HG03064 (cell line): ENCODE measurements at regions not wholly inside any gene's neighbourhood (a gene's known extent, or its start where the extent isn't known, plus 50 kb on each side); places are given as distances from the start of the nearest gene placed in this dataset.
"Not testable (repeated sequence)": the region's sequence is repeated elsewhere in the genome, so short reads cannot be mapped to it uniquely, and the experiment has no call there.

Source experiments
- ATAC-seq: cut with Tn5 transposase; IDR thresholded peaks from one replicate; pipeline ENCODE4 v1.9.1; 2021; ENCODE audit warnings: low read depth; ENCODE audit not compliant: unreplicated experiment

DNA sequence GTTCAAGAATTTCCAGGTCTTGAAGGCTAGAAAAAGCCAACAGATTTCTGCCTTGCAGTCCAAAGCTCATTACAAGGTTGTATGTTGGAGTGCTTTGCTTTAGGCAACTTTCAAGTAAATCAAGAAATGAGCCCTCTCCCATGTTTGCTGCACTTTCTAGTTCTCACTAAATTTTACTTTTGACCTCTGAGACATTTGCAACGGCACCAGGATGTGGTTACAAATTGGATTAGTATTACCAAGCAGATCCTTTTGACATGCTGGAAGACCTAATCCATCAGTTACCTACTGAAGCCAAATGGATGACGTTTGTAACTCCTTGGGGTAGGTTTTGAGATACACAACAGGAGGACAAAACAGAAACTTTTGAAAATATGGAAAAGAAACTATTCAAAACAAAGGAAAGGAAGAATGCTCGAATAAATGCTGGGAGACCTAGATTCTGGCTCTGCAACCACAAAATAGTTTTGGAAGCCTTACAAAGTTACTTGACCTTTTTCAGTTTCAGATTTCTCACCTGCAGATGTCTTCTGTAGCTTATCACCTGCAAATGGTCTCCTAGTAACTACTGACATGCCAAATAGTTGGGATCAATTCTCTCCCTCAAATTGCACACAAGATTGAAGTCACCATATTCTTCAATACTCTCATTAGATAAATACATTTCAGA is 251.7 kb upstream of the ADGRL2 start:
- peak; percentile 39 for ATAC-seq

DNA sequence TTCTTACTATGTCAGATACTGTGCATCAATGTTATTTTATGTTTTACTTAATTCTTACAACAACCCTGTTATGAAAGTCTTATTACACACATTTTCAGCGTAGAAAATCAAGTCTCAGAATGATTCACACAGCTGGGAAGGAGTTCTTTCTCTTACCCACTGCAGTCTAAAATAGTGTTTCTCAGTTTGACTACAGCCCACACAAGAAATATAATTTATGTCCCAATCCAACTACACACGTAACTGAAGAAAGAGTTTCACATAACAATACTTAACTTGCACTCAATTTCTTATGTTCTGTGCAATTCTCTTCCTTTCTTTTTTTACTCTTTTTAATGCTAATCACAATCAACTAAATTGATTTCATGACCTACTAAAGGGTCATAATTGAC is 252.8 kb upstream of the ADGRL2 start:
- peak; percentile 66 for ATAC-seq

DNA sequence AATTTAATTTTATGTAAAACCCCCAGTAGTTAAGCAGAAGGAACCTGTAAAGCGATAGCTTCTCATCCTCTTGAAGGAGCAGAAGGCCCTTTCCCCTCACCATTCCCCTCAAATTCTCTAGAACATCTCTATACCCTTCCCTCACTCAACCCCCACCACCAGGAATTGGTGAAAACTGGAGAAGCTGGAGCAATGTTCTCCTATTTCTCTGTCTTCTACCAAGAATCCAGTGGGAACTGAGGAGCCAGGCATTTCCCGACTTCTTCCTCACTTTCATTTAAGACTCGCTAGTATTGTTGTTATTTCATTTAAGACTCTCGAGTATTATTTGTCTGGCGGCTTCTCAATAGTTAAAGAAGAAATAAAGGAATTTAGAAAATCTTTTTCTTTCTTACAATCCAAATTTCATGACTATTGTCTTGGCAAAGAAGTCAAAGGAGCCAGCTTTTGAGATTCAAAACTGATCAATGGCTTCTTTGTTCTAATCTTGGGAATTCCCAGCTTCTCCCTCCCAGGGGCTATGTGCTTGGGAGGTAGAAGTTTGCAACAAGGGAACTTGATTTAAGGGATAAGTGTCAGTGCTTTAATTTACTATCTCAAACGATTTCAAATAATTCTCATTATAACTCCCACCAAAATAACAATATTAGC is 253.3 kb upstream of the ADGRL2 start:
- no peak for ATAC-seq

DNA sequence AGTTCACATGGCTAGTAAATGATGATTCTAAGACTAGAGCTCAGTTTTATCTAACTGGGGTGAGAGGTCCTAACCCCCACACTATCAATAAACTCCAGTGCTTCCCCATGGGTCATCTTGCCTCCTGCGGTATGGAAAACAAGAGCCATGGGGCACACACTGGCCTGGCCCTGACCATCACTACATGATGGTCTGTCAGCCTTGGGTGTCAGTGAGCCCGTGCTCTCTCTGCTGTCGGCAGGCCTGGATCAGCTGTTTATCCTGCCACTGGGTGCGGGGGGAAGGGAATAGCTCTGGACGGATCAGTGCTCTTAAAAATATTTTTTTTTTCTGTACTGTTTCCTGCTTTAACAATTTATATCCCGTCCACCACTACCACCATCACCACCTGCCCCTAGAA is 255.0 kb upstream of the ADGRL2 start:
- ATAC-seq: no peak

DNA sequence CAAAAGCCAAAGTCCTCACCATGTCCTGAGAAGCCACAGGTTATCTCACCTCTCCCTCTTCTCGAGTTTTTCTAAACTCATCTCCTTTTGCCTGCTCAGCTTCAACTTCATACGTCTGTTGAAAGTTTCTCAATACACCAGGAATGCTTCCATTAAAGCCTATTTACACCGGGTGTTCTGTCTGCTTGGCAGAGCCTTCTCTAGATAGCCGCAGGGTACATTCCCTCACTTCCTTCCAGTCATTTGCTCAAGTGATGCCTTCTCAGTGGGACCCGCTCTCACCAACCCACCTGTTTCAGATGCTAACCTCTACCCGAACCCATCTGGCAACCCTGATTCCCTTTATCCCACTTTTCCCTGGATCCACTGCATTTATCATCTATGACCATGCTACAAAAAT is 257.0 kb upstream of the ADGRL2 start:
- no peak for ATAC-seq

DNA sequence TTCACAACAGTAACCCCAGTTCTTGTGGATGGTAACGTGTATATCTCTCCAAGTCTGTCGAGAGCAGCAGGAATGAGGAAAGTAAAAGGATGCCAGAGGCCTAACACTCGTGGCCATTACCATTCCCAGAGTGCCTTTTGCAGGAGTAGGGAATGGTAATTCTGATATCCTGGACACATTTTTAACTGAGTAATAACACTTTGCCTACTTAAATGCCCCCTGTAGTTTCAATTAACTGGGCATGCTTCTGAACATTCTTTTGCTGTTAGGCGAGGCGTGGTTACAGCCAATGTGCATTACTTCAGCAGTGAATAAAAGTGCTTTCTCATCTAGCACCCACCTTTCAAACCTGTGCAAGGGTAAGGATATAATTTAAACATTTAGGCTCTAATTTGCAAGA is 258.5 kb upstream of the ADGRL2 start:
- no peak for ATAC-seq

DNA sequence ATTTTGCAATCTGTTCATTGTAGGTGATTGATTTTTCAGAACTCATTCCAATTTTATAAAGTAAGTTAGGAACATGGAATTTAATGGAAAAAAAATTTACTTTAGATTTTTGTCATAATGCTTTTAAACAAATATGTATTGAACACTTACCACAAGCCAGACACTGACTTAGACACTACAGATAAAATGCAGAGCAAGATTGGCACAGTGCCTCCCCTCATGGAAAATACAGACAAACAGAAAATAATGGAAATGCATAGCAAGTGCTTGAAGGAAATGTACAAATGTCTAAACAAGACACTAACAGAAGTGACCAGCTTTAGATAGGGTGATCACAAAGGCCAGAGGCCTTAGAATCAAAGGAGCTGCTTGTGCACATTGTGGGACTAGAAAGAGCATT is 260.5 kb upstream of the ADGRL2 start:
- no peak for ATAC-seq

DNA sequence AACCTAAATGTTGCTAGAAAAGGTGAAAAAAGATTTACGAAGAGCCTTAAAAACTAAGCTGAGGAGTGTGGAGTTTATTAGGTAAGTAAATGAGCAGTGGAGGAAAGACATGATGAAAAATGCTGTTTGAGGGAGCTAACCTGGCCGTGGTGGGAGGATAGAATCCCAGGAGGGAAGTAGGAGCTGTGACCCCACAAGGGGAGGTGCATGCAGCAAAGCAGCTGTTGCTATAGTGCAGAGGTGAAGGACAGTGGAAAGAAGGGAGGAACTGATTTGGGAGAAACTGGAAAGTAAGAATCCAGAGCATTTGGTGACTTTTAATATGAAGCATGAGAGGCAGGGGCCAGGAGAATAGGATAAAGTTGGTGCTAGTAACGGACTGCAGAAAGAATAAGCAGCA is 271.7 kb upstream of the ADGRL2 start:
- no peak for ATAC-seq

DNA sequence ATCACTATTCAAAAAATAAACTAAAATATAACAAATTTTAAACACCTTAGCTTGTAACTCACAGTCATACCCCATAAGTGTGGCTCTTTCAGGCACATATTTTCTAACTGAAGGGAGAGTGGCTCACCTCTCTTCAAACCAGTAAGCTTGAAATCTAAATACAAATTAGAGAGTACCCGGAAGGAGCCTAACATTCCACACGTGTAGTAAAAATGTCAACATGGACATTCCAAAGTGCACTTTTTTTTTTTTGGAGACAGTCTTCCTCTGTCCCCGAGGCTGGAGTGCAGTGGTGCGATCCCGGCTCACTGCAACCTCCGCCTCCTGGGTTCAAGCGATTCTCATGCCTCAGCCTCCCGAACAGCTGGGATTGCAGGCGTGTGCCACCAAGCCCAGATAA is 275.6 kb upstream of the ADGRL2 start:
- no peak for ATAC-seq

DNA sequence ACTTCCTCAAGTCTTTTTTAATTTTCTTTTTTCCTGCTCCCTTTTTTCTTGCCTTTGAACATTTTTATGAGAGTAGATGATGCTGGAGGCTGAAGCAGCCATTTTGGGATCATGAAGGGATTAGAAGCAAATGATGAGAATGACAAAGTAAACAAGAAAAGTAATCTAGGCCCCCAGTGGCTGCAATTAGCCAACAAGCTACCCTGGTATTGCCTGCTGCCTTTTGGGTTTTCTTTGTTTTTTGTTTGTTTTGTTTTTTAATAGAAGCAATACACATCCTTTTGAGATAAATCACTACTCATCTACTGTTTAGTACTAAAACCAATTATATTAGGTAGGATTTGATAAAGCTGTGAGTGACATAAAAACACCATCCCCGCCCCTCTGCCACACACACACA is 280.7 kb upstream of the ADGRL2 start:
- ATAC-seq: no peak

DNA sequence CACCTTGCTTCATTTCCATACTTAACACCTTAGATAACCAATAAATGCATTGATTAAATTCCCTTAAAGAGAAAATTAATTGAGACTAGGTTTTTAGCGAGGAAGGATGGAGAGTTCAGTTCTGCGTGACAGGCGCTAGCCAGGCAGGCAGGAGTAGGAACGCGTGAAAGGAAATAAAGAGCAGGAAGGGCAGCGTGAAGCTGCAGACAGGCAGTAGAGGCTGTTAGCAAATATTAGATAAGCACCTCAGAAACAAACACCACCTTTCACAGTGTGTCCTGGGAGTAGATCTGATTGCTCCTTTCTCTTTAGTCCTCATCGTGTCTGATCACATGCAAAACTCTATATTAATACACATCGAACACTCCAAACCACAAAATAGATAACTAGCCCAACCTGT is 282.7 kb upstream of the ADGRL2 start:
- no peak for ATAC-seq

DNA sequence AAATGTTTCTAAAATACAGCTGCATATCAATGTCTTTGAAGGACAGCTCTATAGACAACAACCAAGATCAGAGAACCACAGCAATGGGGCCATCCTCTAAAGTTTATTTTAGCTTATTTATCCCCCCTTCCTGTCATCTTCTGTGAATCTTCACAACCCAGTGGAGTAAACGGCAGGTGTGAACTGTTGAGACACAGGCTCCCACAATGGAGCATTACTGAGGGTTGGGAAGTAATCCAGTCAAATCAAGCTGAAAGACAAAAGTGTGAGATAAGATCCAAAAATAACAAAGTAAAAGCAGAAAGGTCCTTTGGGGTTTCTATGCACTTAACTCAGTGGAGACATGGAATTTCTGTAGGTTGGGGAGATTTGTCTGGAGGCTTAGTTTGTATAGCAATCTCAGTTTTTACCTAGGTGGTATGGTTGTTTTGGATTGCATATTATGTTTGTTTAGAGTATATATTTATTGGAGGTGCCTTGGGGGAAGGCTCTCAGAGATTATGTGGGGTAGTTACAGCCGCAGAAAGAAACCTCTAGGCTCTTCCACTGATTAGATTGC is 286.9 kb upstream of the ADGRL2 start:
- no peak for ATAC-seq

DNA sequence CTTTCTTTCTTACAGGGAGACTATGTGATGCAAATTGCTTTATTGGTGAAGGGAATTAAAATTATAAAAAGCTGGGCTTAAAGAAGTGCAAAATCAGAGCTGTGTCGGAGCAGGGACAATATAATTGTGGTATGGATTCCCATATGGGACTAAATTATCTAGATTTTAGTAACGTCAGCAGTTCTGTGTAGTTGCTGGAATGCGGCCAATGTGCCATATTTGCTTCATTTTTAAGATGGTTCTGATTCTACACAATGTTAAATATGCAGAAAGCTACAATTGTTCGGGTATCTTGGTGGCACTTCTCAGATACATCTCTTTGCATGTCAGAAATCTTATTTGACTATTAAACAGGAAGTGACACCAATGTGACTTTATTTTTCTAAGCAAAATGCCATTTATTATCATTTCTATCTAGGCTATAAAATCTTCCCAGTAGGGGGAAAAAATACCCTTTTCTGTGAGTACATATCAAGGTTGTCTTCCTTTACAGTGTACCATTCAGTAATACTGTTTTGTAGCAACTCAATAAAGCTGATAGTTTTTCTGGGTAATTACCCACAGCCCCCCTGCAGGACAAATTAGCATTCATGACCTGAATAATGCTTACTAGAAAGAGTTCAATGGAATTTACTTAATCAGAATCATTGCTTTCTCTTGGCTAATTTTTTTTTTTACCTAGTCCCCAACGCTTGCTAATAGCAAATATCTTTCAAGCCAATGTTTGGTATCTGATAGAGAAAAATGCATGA is 288.3 kb upstream of the ADGRL2 start:
- ATAC-seq: no peak

DNA sequence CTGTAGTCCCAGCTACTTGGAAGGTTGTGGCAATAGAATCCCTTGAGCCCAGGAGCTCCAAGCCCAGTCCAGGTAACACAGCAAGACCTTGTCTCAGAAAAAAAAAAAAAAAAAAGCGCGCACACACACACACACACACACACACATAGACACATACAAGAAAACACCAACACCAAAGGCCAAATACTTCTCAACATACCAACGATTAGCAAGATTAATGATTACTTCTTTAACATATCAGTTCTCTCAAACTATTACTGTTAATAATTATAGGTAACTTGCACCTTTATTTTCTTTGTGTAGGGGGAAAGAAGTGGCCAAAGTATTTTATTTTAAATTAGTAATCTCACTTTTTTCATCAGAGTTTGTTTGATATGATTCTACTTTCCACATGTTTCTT is 289.5 kb upstream of the ADGRL2 start:
- no peak for ATAC-seq

DNA sequence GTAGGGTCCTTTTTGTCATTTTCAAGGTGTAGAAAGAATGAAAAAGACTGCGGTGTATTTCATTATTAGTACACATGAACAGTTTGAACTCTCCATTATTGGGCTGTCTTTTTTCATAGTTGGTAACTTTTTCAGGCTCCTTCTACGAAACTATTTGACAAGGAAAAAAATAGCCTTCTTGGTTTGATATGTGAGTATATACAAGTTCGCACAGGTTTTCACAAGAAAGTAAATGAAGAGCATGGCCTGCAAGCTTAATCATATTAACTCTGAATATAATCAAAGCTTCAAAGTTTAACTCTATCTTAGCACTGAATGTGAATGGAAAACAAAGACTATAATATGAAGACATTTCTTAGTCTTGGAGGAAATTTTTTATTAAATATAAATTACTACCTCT is 290.0 kb upstream of the ADGRL2 start:
- no peak for ATAC-seq

DNA sequence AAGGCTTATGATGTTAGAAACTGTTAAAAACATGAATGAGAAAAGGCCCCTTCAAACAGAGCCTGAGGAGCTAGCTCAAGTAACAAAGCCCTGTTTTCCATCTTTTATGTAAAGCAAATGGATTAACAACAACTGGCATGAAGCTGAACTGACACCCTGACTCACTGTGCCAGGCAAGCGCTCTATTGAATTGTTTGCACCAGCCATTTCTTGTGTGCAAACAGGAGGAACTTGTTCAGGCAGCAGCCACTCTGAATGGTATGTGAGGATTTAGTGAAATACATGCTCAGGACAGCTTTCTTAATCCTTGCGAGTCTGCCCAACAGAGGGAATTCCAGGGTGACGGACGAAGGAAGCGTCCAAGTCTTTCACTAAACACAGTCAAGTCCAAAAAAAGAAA is 291.1 kb upstream of the ADGRL2 start:
- no peak for ATAC-seq

DNA sequence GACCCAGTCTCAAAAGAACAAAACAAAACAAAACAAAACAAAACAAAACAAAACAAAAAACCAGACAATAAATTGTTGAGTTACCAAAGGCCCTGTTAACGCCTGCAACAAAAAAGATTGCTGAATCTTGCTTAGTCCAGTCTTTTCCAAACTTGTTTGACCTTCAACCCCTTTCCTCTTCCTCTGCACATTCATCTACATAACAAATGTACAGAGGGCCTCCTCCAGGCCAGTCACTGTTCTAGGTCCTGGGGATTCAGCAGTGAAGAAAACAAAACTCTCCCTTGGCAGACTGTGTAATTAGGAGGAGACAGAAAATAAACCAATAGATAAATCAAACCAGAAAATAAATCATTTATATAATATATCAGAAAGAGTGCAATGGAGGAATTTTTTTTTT is 294.0 kb upstream of the ADGRL2 start:
- ATAC-seq: no peak

DNA sequence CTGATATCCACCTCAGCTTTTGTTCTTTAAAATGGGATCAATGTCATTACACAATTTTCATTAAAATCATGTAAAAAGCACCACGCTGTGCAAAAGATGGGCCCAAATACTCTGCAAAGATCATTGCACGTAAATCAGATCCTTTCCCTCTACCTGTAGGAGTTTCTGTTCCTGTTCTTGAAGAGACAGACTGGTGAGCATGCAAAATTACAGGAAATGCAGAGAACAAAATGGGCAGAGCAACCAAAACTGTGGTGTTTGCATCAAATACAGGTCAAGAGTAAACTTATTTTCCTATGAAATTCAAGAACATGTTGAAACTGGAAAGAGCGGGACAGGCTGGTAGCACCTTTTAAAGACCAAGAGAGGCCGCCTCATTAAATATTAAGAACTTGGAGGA is 294.9 kb upstream of the ADGRL2 start:
- peak; percentile 82 for ATAC-seq

DNA sequence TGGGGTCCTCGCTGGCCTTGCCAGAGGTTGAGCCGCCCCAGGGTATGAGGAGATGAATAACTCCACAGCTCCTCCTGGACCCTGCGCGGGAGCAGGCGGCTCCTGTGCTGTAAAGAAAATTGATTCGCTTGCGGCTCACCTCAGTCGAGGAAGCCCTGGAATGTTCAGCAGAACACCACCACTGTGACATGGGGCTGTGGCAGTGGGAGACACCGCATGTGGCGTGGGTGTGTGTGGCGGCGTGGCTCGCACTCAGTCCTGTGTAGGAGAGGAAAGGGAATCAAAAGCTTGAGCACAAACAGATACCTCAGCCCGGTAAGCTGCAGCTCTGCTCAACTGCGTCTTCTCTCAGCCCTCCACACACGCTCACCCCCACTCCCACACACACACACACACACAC is 295.9 kb upstream of the ADGRL2 start:
- not testable (repeated sequence) for ATAC-seq

DNA sequence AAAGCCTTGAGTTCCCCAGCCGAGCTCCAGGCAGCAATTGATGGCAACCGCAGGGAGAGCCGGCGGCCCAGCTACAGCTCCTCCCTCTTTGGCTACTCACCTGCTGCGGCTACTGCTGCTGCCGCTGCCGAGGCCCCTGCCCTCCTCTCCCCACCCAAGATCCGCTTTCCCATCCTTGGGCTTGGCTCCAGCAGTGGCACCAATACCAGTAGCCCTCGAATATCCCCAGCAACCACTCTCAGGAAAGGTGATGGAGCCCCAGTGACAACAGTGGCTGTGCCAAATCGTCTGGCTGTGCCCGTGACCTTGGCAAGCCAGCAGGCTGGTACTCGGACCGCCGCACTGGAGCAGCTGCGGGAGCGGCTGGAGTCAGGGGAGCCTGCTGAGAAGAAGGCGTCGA is 298.0 kb upstream of the ADGRL2 start:
- ATAC-seq: not testable (repeated sequence)

DNA sequence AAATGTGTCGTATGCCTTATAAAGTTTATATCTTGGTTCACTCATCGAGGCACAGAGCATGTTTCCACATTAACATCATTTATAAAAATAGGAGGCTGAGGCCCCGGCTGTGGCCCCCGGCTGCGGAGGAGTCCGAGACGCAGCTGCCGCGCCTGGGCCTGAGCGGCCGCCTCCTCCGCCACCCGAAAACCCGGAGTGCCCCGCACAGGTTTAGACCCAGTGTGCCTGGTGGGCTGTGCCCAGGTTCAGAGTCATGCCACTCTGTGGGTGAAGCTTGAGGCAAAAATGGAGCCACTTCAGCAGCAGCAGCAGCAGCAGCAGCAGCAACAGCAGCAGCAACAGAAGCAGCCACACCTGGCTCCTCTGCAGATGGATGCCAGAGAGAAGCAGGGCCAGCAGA is 299.2 kb upstream of the ADGRL2 start:
- not testable (repeated sequence) for ATAC-seq

DNA sequence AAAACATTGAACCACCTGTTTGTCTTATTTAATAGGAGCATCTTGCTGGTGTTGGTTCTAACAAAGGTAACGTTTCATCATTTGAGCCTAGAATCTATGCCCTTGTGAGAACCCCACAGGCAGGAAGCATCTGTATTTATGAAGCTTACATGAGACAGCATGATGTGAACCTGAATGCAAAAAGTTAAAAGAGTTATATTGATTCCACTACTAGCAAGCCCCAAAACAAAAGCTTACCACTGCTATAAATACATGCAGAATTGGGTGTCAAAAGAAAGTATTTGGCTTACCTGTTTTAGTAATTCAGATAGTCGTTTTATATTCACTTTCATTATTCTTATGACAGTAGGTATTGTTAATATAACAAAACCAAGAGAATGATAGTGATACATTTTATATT is 301.2 kb upstream of the ADGRL2 start:
- ATAC-seq: no peak
